ENCODE measurements at regions not wholly inside any gene's neighbourhood (a gene's known extent, or its start where the extent isn't known, plus 50 kb on each side); places are given as distances from the start of the nearest gene placed in this dataset.

- no peak overlapping the region for H3K4ac ChIP-seq (replicated peaks; ENCODE audit: insufficient read length, low read depth, low read length)
- no peaks in the 10 kb centered on the region for H3K36me3 ChIP-seq (ENCODE audit: control insufficient read depth in 2 of 4, insufficient read depth in 4 of 4, low read length in 3 of 4)
- no peak overlapping the region for H2BK20ac ChIP-seq (ENCODE audit: low read length)
- H3K4me3 ChIP-seq (ENCODE audit: extremely low read depth in 1 of 4, insufficient read depth in 2 of 4, low read depth in 3 of 4, low read length in 4 of 4), result no peak overlapping the region
- no peak overlapping the region for H2AK5ac ChIP-seq (ENCODE audit: low read depth, low read length)
- no peaks in the 10 kb centered on the region for H3K79me1 ChIP-seq (ENCODE audit: low read depth, low read length)
- H4K91ac ChIP-seq (replicated peaks; ENCODE audit: insufficient read length, low read length), result no peak overlapping the region
- no peak overlapping the region for H3K23ac ChIP-seq (ENCODE audit: insufficient read length)
- H4K8ac ChIP-seq (ENCODE audit: extremely low read depth, insufficient read depth, low read length), result no peak overlapping the region
- ChIA-PET POLR2A (ENCODE audit: partially characterized antibody) (no interaction called here), CTCF (ENCODE audit: partially characterized antibody) (interaction anchor here (0.5 to 1.4 kb wide), 6 partner anchors 12 to 149 kb away, joined by 3 to 5 read pairs (median 4); no protein-coding TSS in a partner anchor)
- no peak overlapping the region for H3K9ac ChIP-seq (replicated peaks in 1 of 4; ENCODE audit: extremely low read depth in 1 of 4, low read depth in 3 of 4, low read length in 3 of 4)
- no peaks in the 10 kb centered on the region for H3K23me2 ChIP-seq (ENCODE audit: low read depth, low read length)
- no peak overlapping the region for H2BK120ac ChIP-seq (replicated peaks; ENCODE audit: low read depth, low read length)
- no peak overlapping the region for H2BK15ac ChIP-seq (ENCODE audit: low read length)
- no peak overlapping the region for H2BK12ac ChIP-seq (ENCODE audit: low read depth, low read length)
- H3K27me3 ChIP-seq (replicated peaks in 1 of 4; ENCODE audit: control insufficient read depth in 3 of 4, extremely low read depth in 1 of 4, insufficient read depth in 3 of 4, low read length in 3 of 4), result no peaks in the 10 kb centered on the region
- H3K9me3 ChIP-seq (ENCODE audit: insufficient read depth in 2 of 2, low read depth in 1 of 2, low read length in 1 of 2), result no peaks in the 10 kb centered on the region
- no peak overlapping the region for H4K5ac ChIP-seq (ENCODE audit: insufficient read length, low read depth, low read length)
- H3K56ac ChIP-seq (replicated peaks; ENCODE audit: insufficient read length, low read depth, low read length), result no peak overlapping the region
- H3K27ac ChIP-seq (ENCODE audit: low read depth, low read length), result no peak overlapping the region
- H3K14ac ChIP-seq (ENCODE audit: insufficient read length), result no peak overlapping the region
- FAIRE-seq (no peak), DNase-seq (ENCODE audit: low read depth in 1 of 2, low spot score in 2 of 2) (no peak)
- WGBS, 2 experiments (ENCODE audit: extremely low coverage in 1 of 2, insufficient coverage in 1 of 2, insufficient read length in 1 of 2, insufficient replicate concordance in 2 of 2, low coverage in 1 of 2, low lambda C conversion rate in 2 of 2, missing lambda C conversion rate in 1 of 2), result 81% methylated on average over 10 of the region's 10 CpGs; no CpG with 5 or more reads in 1 of the 2 experiments
- H3K4me2 ChIP-seq (ENCODE audit: insufficient read depth in 1 of 2, low read depth in 2 of 2, low read length in 2 of 2), result no peak overlapping the region
- TF ChIP-seq PHF8 (conservative IDR thresholded peaks at IDR 0.05; ENCODE audit: low read depth, low read length) (no peak), TAF1 (IDR thresholded peaks at IDR 0.05; ENCODE audit: low read depth, low read length) (no peak), ASH2L (IDR thresholded peaks at IDR 0.05; ENCODE audit: low read length) (no peak), POU5F1 (IDR thresholded peaks at IDR 0.05; ENCODE audit: low read depth, low read length) (no peak), SIRT6 (IDR thresholded peaks at IDR 0.05; ENCODE audit: low read length) (no peak), CREB1 (IDR thresholded peaks at IDR 0.05) (no peak), NANOG (IDR thresholded peaks at IDR 0.05; ENCODE audit: insufficient read depth, low read depth, low read length, poor library complexity, severe bottlenecking) (no peak), ATF3 (IDR thresholded peaks at IDR 0.05; ENCODE audit: insufficient read depth, low read depth, low read length) (no peak), EZH2 (IDR thresholded peaks at IDR 0.05; ENCODE audit: low read depth, low read length, severe bottlenecking) (no peak), GABPA (IDR thresholded peaks at IDR 0.05; ENCODE audit: borderline replicate concordance, insufficient read depth, low read length) (no peak)
- H4K20me1 ChIP-seq (replicated peaks in 1 of 2; ENCODE audit: control insufficient read depth in 1 of 2, insufficient read depth in 2 of 2, low read length in 2 of 2), result no peaks in the 10 kb centered on the region
- H2BK5ac ChIP-seq (ENCODE audit: low read depth, low read length), result no peak overlapping the region
- H3K79me2 ChIP-seq (ENCODE audit: control insufficient read depth in 1 of 2, insufficient read depth in 2 of 2, low read length in 2 of 2), result no peaks in the 10 kb centered on the region
- H3K4me1 ChIP-seq (replicated peaks in 1 of 4; ENCODE audit: control insufficient read depth in 3 of 4, insufficient read depth in 4 of 4, low read length in 3 of 4), result no peaks in the 10 kb centered on the region
- no peak overlapping the region for H3K18ac ChIP-seq (ENCODE audit: extremely low read depth, low read length)
- no peak overlapping the region for H2AFZ ChIP-seq (ENCODE audit: low read length)
Observed at GRCh38 chr5:90111364-90112032, 298.1 kb downstream of the CETN3 start.
